GM19099 (cell line): ENCODE measurements at regions not wholly inside any gene's neighbourhood (a gene's known extent, or its start where the extent isn't known, plus 50 kb on each side); places are given as distances from the start of the nearest gene placed in this dataset.

Experiments
- POLR2A ChIP-seq: IDR thresholded peaks from 3 replicates; pipeline ENCODE4 v1.6.1; 2011; ENCODE audit warnings: low read depth; ENCODE audit not compliant: insufficient read length; ENCODE audit errors: extremely low read depth

DNA sequence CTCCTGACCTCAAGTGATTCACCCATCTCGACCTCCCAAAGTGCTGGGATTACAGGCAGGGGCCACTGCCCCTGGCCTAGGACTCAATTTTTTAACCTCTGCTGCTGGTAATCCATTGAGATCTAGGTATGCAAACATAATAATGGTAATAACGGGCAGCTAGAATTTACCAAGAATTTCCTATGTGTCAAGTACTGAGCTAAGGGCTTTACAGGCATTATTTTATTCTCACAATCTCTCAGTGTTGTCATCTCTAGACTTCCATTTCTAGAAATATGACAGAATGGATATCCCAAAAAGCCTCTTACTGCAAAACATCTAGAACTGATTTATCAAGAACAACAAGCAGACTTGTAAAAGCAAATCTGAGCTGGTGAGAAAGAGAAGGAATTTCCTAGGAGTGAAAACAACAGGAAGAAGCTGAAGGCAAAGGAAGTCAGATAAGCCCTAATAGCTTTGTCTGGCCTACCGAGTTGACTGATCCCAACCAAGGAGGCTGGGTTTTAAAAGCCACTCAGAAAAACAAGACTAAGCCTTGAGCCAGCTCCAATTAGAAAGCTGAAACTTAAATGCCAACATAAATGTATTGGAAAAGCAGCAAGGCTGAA is 70.6 kb downstream of the CCDC71L start:
- no peak for TF ChIP-seq POLR2A

DNA sequence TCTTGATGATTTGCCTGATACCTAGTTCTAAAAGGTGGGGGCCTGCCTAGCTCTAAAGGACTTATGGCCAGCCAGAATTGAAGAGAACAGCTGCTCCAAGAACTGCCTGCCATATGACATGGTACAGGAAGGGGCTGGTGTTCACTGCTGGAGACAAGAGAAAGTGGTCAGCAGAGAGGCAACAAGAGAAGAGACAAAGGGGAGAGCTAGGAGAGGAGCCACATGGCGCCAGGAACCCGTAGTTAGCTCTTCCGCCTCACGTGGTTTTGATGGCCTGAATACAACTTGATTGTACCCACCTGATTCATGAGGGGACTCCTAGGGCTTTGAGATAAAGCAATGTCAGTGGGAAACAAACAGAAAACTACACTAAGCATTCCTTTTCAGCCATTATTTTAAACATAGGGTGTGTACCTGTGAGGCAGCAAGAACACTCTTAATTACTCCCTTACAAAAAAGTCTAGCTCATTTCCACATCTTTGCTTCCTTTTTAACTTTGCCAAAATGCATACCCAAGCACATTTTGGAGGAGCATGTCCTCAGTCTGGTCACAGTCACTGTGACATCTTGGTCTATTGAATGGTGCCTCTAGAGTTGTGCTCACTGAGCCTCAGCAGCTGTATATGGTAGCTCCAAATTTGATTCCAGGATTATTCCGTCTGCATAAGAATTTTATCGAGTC is 71.6 kb downstream of the CCDC71L start:
- no peak for TF ChIP-seq POLR2A

DNA sequence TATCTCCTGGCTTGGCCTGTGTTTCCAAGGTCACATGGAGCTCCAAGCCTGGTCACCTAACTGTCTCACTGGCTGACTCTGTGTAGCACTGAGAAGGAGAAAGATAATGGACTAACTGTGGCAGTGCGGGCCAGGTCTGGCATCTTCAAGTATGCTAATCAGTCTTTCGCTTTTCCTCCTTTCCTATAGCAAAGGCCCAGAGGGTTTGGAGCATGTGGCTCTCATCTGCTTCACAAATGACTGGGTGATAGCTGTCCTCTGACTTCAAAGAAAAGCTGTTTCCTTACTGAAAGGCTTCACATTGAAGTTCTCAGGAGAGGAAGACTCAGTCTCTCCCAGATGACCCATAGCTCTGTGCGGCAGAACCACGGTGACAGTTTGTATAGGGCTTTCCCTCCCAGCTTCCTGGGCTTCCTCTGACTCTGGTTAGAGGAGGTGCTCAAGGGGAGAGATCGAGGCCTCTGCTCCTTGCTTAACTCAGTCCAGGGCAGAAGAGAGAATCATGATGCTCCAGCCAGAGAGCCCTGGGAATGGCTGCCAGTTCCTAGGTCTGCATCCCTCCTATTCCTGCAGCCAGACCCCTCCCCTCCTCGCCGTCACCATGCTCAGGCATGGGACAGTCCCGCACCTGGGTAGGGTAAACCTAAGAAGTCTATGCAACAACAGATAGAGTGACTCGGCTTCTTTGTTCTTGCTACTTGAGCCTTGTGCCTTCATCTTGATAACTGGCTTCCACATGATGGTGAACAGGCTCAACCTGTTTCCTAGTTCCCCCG is 72.3 kb downstream of the CCDC71L start:
- TF ChIP-seq POLR2A: no peak

DNA sequence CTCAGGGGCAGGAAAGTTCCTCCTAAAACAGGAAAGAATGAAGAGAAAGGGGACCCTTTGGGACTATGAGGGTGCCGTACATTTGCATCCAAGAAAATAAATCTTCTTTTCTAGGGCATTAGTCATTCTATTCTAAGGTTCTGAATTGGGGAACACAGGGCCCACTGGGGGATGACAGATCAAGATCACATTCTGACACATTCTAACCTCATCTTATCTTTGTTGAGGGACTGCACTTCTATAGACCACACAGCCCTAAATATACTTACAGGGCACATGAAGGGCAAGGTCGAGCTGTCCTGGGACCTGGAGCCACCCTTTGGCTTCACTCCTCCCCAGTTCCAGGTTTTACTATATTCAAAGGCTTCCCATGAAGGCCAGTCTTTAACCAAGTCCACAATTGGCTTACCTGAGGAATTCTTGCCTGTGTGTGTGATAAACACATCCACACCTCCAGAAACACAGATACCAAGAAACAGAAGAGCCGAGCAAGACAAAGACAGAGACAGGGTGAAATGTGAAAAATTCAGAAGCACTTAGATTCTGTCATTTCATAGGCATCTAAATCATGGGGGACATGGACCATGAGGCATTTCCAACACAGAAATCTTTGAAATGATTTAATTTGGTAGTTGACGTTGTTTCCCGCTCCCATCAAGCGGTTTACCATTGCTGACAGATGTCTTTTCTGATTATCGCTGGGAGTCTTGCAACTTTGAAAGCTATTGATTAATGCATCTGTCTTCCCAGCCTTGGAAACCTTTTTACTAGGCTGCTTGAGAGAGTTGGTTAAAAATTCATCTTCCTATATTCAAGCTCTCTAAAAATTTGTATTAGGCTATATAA is 75.8 kb downstream of the CCDC71L start:
- TF ChIP-seq POLR2A: no peak

DNA sequence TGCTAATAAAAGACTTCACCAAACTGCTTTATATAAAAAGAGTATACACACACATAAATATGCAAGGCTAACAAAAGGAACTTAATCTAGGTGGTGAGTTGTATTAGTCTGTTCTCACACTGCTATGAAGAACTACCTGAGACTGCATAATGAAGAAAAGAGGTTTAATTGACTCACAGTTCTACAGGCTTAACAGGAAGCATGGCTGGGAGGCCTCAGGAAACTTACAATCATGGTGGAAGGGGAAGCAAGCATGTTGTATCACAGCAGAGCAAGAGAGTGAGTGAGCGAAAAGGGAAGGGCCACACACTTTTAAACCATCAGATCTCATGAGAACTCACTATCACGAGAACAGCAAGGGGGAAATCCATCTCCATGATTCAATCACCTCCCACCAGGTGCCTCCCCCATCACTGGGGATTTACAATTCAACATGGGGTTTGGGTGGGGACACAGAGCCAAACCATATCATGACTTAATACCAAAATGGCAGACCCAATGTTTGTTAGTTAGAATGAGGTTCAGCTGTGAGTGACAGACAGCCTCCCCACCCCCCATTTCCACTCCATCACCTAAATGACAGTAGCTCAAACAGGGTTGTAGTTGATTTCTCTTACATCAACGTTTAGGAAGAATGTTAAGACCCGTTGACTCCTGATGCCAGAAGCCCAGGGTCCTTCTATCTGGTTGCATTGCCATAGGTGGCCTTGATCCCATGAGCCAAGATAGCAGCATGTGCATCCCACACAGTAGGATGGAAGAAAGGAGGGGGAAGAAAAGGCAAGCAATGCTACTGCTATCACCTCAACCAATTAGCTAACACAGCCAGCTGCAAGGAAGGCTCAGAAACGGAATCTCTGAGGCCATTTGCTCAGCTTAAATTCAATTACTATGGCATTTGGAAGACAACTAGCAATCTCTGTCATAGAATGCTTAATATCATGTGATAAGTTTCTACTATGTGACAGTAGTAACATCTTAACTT is 77.0 kb downstream of the CCDC71L start:
- no peak for TF ChIP-seq POLR2A

DNA sequence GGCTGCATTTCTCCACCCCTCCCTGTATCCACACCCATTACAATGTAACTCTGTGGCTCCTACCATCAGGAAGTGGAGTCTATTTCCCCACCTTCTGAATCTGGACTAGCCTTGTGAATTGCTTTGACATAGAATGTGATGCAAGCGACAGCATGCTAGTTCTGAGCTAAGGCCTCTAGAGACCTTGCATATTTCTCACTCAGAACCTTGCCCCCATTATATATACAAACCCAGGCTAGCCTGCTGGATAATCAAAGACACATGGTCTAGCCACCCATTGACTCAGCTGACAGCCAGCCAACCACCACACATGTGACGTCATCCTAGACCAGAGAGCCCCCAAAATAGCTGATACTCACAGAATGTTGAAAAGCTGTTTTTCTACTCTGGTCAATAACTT is 77.9 kb downstream of the CCDC71L start:
- no peak for TF ChIP-seq POLR2A

DNA sequence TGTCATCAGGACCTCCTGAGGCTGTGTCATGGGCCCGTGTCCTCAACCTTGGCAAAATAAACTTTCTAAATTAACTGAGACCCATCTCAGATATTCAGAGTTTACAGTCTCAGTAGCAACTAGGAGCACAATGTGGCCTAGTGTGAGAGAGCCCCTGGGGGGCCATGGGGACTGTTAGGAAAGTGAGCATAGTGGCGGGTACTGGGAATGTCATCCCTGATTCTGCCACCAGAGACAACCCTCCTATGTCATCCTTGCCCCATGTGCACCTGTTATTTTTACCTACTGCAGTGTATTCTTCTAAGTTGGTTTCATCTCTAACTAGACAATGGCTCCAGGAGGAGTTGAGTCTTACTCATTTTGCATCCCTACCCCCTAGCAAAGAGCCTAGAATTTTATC is 78.6 kb downstream of the CCDC71L start:
- TF ChIP-seq POLR2A: no peak

DNA sequence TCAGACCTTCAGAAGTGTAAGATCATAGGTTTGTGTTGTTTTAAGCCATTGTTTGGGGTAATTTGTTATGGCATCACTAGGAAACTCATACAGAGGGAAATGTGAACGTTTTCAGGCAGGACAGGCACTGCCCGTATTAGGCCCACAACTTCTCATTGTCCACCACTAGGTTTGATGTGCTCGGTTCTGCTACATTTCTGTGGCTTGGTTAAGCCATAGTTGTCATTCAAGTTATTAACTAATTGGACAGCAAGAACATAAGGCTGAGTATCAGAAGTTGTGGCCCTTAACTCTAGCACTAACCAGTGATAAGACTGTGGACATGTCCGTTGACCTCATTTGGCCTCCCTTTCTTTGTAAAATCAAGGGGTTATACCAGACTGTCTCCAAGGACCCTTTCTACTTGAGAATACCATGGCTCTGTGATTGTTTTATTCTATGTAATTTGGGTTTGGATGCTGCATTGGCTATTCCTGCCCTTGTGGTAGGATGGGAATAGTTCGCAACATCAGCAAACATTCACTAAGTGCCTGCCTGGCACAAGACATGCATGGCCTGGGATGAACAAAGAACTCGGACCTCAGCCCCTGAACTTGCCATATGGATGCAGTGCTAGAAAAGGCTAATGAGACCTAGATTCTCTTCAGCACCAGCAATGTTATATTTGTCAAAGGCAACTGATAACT is 85.7 kb downstream of the CCDC71L start:
- TF ChIP-seq POLR2A: no peak

DNA sequence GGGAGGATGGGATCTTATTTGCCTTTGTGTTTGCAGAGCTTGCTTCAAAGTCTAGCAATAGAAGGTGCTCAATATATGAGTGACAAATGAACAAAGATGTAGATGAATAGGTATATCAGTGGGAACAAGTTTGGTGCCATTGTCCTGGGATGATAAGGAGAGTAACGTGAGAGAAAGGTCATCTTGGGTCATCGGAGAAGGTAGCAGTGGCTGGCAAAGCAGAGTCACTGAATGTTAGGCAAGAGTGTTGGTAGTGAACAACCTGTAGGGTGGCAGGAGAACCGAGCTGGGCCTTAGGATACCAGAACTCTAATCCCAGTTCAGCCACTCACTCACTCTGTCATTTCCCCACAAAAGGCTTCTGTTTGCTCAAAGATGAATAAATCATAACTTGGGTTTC is 87.2 kb downstream of the CCDC71L start:
- no peak for TF ChIP-seq POLR2A

DNA sequence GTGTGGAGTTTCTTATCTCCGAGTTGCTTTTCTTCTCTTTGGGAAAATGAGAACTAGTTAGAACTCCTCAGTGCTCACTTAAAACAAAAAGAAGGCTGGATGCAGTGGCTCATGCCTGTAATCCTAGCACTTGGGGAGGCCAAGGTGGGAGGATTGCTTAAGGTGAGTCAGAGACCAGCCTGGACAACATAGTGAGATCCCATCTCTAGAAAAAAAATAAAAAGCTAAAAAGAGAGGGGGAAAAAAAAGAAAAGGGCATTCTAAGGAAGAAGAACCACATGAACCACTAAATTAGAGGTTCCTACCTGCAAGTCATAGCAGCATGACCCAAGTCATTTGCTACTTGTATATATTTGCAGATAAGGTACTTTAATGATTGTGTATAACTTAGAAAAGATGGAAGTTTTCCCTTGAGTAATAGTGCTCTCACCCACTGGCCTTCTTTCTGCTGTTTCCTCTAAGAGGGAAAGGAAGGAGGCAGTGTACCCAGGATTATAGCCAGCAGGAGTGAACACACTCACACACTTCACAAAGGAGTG is 87.8 kb downstream of the CCDC71L start:
- TF ChIP-seq POLR2A: no peak

DNA sequence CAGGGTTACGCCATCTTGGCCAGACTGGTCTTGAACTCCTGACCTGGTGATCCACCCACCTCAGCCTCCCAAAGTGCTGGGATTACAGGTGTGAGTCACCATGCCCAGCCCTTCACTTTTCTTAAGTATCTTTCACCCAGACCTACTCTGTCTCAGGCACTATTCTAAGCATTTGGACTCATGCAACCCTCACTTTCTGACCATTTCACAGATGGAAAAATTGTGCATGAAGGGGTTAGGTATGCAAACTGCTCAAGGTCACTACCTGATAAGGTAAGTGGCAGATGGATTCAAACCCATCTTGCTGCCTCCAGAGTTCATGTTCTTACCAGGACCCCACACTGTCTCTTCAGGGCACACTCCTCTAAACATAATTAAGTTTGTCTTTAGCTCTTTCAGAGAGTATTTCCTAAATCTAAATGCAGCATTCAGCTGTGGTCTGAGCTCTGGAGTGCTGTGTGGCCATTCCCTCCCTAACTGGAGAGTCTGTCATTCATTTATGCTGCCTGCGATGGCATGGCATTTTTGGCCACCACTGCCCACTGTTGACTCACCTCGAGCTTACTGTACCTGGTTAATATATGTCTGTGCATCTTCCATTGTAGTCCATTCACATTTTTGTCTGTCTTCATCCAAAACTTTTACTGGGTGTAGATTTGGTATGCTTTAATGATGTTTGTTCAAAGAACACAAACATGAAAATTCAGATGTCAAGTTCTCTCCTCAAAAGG is 88.4 kb downstream of the CCDC71L start:
- TF ChIP-seq POLR2A: no peak

DNA sequence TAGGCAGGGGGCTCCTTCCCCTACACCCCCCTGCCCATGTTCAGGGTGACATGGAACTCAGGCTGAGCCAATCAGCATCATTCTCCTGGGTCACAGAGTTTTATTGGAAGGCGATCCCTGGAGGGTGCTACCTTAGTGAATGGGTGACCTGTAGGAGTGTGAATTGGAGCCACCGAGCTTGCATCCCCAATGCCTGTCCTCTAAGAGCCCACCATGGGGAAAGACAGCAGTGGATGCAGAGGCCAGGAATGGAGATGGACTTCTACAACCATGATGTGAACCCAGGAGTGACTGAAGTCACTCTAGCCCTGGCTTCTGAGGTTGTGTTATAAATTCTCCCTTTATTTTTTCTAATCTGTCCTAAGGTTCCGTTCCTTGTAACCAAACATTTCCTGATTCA is 89.4 kb downstream of the CCDC71L start:
- no peak for TF ChIP-seq POLR2A
